GM18951 (cell line): ENCODE measurements at regions not wholly inside any gene's neighbourhood (a gene's known extent, or its start where the extent isn't known, plus 50 kb on each side); places are given as distances from the start of the nearest gene placed in this dataset.

ENCODE experiments used
- POLR2A ChIP-seq: IDR thresholded peaks from 4 replicates; pipeline ENCODE4 v1.6.1; 2011; ENCODE audit warnings: mild to moderate bottlenecking; ENCODE audit not compliant: insufficient read length, insufficient read depth; ENCODE audit errors: extremely low read depth
- in situ Hi-C: fragments of 300-500 bp; cut with MboI; formaldehyde crosslinking; loops from one replicate; pipeline ENCODE4 v1.12.0; 2022; ENCODE audit warnings: low sequenced_read_pairs, mixed read lengths, inconsistent platforms; ENCODE audit not compliant: unreplicated experiment

DNA sequence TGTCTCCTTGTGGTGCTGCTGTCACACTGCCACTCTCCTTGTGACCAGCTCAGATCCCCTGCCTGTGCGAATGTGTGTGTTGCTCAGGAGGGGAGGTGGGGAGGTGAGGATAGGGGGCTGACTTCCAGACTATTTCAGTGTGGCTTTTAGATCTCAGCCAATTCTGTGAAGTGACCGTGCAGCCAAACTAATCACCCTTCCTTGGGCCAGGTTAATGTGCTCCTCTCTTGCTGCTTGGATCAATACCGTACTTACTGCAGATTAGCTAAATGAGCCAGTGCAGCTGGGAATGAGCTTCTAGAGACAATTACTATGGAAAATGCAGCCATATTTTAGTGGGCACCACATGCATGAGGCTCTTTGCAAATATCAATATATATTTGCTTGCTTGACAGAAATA, 206.0 kb downstream of the MELK start:
- TF ChIP-seq POLR2A, result no peak
- in situ Hi-C loops, result no loop called here

DNA sequence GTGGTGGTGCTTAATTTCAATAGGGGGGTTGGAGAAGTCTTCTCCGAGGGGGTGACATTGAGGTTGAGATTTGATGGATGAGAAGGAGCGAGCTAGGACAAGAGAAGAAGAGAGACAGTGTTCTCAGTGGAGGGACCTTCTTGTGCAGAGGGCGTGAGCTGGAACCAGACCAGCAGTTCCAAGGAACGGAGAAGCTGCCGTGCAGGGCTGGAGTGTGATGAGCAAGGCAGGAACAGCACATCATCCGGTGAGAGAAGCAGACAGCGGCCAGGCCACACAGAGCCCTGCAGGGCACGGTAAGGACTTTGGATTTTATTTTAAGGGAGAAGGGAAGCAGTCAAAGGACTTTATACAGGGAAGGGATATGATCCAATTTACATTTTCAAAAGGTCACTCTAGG, 206.9 kb downstream of the MELK start:
- in situ Hi-C loops, result no loop called here
- TF ChIP-seq POLR2A, result no peak

DNA sequence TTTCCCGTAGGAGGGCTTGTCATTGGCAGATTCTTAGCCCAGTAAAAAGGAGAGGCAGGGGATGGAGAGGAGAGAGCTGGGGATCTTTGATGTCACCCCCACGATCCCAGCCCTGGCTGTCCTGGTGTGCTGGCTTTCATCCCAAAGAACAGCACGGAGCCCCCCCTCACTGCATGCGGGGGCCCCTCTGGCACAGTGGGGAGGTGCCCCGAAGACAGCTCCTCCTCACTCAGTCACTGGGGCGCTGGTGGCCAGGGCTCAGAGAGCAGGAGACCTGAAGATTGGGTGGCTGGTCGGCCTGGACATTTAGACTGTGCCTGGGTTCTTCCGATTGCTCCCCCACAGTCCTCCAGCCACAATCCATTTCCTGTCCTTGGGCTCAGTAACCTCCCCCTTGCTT, 207.5 kb downstream of the MELK start:
- no peak for TF ChIP-seq POLR2A
- in situ Hi-C loops, result no loop called here

DNA sequence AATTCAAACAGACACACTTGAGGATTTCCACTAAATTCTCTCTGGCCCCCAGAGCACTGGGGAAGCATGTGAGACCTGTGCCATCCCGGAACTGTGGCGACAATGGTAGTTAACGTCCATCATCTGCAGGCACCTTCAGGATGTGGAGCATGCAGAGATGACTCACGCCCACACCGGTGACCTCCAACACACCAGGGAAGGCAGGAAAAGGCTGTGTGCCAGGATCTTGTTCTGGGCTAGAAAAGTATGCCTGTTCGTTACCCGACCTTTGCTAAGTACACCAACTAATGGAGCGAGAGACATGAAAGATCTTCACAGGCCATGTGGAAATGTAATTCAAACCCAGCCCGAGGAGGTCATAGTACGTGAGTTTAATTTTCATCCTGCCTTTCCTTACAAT, 208.8 kb downstream of the MELK start:
- TF ChIP-seq POLR2A, result no peak
- in situ Hi-C loops, result no loop called here
